Right lobe of liver (tissue), 6 donors: ENCODE measurements at regions not wholly inside any gene's neighbourhood (a gene's known extent, or its start where the extent isn't known, plus 50 kb on each side); places are given as distances from the start of the nearest gene placed in this dataset.

Experiments used
- ATAC-seq, 4 donors: fragments of 200-7000 bp; cut with Tn5 transposase; one replicate each; pipeline ENCODE4 v1.9.1; 2020; ENCODE audit warnings: mild to moderate bottlenecking in 4 of 4, moderate library complexity in 4 of 4
- DNase-seq, 3 donors: peaks; one replicate each; pipeline ENCODE4 v3.0.0-alpha.2; 2020
- H3K27ac ChIP-seq, 3 donors: fragments of 200-600 bp; one replicate each; pipeline ENCODE4 v1.8.0; 2022
- H3K27me3 ChIP-seq, 2 donors: fragments of 200-600 bp; one replicate each; pipeline ENCODE4 v1.8.0; 2022
- H3K36me3 ChIP-seq, 4 donors: fragments of 200-600 bp; sonication (generic) in 1 of 4; one replicate each; pipeline versions ENCODE4 v1.5.1 to v1.8.0; 2017 to 2022; ENCODE audit warnings: control low read depth in 1 of 4
- H3K4me1 ChIP-seq, 4 donors: fragments of 200-600 bp; sonication (generic) in 1 of 4; one replicate each; pipeline versions ENCODE4 v1.5.1 to v1.8.0; 2017 to 2022; ENCODE audit warnings: control low read depth in 1 of 4
- H3K4me3 ChIP-seq, 3 donors: fragments of 200-600 bp; one replicate each; pipeline ENCODE4 v1.8.0; 2022
- H3K9me3 ChIP-seq, 4 donors: fragments of 200-600 bp; sonication (generic) in 1 of 4; one replicate each; pipeline versions ENCODE4 v1.5.1 to v1.8.0; 2017 to 2022; ENCODE audit warnings: control low read depth in 1 of 4
- CTCF ChIP-seq, 4 donors: fragments of 200-600 bp in 3 of 4; fragments of 450-650 bp in 1 of 4; IDR thresholded peaks; one replicate each; pipeline versions ENCODE4 v1.5.1 to v1.8.0; 2016 to 2022; ENCODE audit warnings: antibody characterized with exemption in 4 of 4, mild to moderate bottlenecking in 2 of 4
- POLR2A ChIP-seq: fragments of 450-650 bp; IDR thresholded peaks from one replicate; pipeline ENCODE4 v1.6.1; 2017; ENCODE audit warnings: antibody characterized with exemption, mild to moderate bottlenecking
- WGBS: methylation state at CpG from one replicate; pipeline ENCODE4 v1.1.6; 2018; ENCODE audit warnings: low coverage, low lambda C conversion rate; ENCODE audit not compliant: insufficient coverage; ENCODE audit errors: missing lambda C conversion rate; 5-methylcytosine and 5-hydroxymethylcytosine counted together
- intact Hi-C, 2 donors: fragments of 100-400 bp; cut with DNase I; formaldehyde crosslinking; loops; one replicate each; pipeline versions ENCODE4 v1.11.2 to v1.14.1; 2022
- donor health status: DM: no; HTN: yes; CAD: no.
- donor health status: DM: no; HTN: no; CAD: no.
- donor health status: DM: no; HTN: no; CAD: no.
- donor health status: DM: no; HTN: yes; CAD: no.
- donor health status: DM: no; HTN: yes; CAD: no.

GRCh38 chr2:239657992-239658391 lies 257.2 kb upstream of the HDAC4 start:
- ATAC-seq (no peak), DNase-seq (no peak)
- Histone ChIP-seq H3K4me3 (no peak overlapping the region), H3K9me3 (no peaks in the 10 kb centered on the region), H3K27ac (no peak overlapping the region), H3K36me3 (no peaks in the 10 kb centered on the region), H3K27me3 (no peaks in the 10 kb centered on the region), H3K4me1 (no peaks in the 10 kb centered on the region)
- WGBS, result 75% methylated on average over 5 of the region's 6 CpGs
- intact Hi-C loops, result no loop called here
- no peak for TF ChIP-seq CTCF (IDR thresholded peaks at IDR 0.05)
- no peak for TF ChIP-seq POLR2A

- ATAC-seq, result no peak
- no peak for DNase-seq
- Histone ChIP-seq H3K4me3 (no peak overlapping the region), H3K9me3 (no peaks in the 10 kb centered on the region), H3K36me3 (no peaks in the 10 kb centered on the region), H3K27me3 (no peaks in the 10 kb centered on the region), H3K4me1 (no peaks in the 10 kb centered on the region), H3K27ac (no peak overlapping the region)
- TF ChIP-seq CTCF (IDR thresholded peaks at IDR 0.05) (no peak), POLR2A (no peak)
- WGBS, result 74% methylated on average over 2 of the region's 2 CpGs
- intact Hi-C loops, result no loop called here
These were observed 256.4 kb upstream of the HDAC4 start for GRCh38 chr2:239657236-239657635.

GRCh38 chr2:239654266-239654665 lies 253.4 kb upstream of the HDAC4 start:
- Histone ChIP-seq H3K27ac (no peak overlapping the region), H3K4me3 (no peak overlapping the region), H3K27me3 (no peaks in the 10 kb centered on the region), H3K9me3 (no peaks in the 10 kb centered on the region), H3K36me3 (no peaks in the 10 kb centered on the region), H3K4me1 (no peaks in the 10 kb centered on the region)
- no peak for DNase-seq
- TF ChIP-seq POLR2A, result no peak
- no peak for TF ChIP-seq CTCF (IDR thresholded peaks at IDR 0.05)
- ATAC-seq, result no peak
- intact Hi-C loops, result no loop called here
- 70% methylated on average over 4 of the region's 4 CpGs for WGBS

- 60% methylated on average over 6 of the region's 6 CpGs for WGBS
- ATAC-seq (no peak), DNase-seq (no peak)
- Histone ChIP-seq H3K4me3 (no peak overlapping the region), H3K4me1 (no peaks in the 10 kb centered on the region), H3K27me3 (no peaks in the 10 kb centered on the region), H3K36me3 (no peaks in the 10 kb centered on the region), H3K27ac (no peak overlapping the region), H3K9me3 (no peaks in the 10 kb centered on the region)
- intact Hi-C loops, result no loop called here
- TF ChIP-seq CTCF (IDR thresholded peaks at IDR 0.05) (no peak), POLR2A (no peak)
These were observed 251.0 kb upstream of the HDAC4 start for GRCh38 chr2:239651859-239652258.

- H3K27ac ChIP-seq, result no peak overlapping the region
- no peak for ATAC-seq
- WGBS, result 24% methylated on average over 3 of the region's 3 CpGs
- DNase-seq, result no peak
- intact Hi-C loops, result no loop called here
- no peaks in the 10 kb centered on the region for H3K36me3 ChIP-seq
- no peaks in the 10 kb centered on the region for H3K9me3 ChIP-seq
- no peaks in the 10 kb centered on the region for H3K27me3 ChIP-seq
- no peaks in the 10 kb centered on the region for H3K4me1 ChIP-seq
- H3K4me3 ChIP-seq, result no peak overlapping the region
- TF ChIP-seq POLR2A, result no peak
- TF ChIP-seq CTCF (IDR thresholded peaks at IDR 0.05), result no peak
These were observed 249.9 kb upstream of the HDAC4 start for GRCh38 chr2:239650674-239651073.
